HG03095 (cell line): ENCODE measurements at regions not wholly inside any gene's neighbourhood (a gene's known extent, or its start where the extent isn't known, plus 50 kb on each side); places are given as distances from the start of the nearest gene placed in this dataset.

Experiments used
- ATAC-seq: cut with Tn5 transposase; IDR thresholded peaks from one replicate; pipeline ENCODE4 v1.9.1; 2021; ENCODE audit warnings: moderate library complexity; ENCODE audit not compliant: unreplicated experiment

- ATAC-seq = no peak
Measured at GRCh38 chr20:39264506-39265172, 302.5 kb downstream of the DHX35 start.

GRCh38 chr20:39263076-39263475, 300.9 kb downstream of the DHX35 start:
- no peak for ATAC-seq

- ATAC-seq = no peak
Measured at GRCh38 chr20:39259808-39260207, 297.7 kb downstream of the DHX35 start.

GRCh38 chr20:39259010-39259803, 297.1 kb downstream of the DHX35 start:
- ATAC-seq = no peak

GRCh38 chr20:39258253-39258652, 296.1 kb downstream of the DHX35 start:
- ATAC-seq = no peak

- no peak for ATAC-seq
Measured at GRCh38 chr20:39253051-39253755, 291.1 kb downstream of the DHX35 start.

GRCh38 chr20:39252035-39252434, 289.9 kb downstream of the DHX35 start:
- ATAC-seq = no peak

GRCh38 chr20:39249798-39250197, 287.7 kb downstream of the DHX35 start:
- ATAC-seq = no peak

- no peak for ATAC-seq
Measured at GRCh38 chr20:39248862-39249485, 286.8 kb downstream of the DHX35 start.

GRCh38 chr20:39248171-39248861, 286.2 kb downstream of the DHX35 start:
- no peak for ATAC-seq

GRCh38 chr20:39246436-39246835, 284.3 kb downstream of the DHX35 start:
- ATAC-seq = no peak

GRCh38 chr20:39245685-39246311, 283.7 kb downstream of the DHX35 start:
- ATAC-seq = no peak

- ATAC-seq = no peak
Measured at GRCh38 chr20:39243962-39244361, 281.8 kb downstream of the DHX35 start.

GRCh38 chr20:39242614-39243013, 280.5 kb downstream of the DHX35 start:
- ATAC-seq = no peak

GRCh38 chr20:39234520-39235095, 272.5 kb downstream of the DHX35 start:
- ATAC-seq = no peak

- no peak for ATAC-seq
Measured at GRCh38 chr20:39233755-39234154, 271.6 kb downstream of the DHX35 start.

- ATAC-seq = no peak
Measured at GRCh38 chr20:39227416-39227815, 265.3 kb downstream of the DHX35 start.

- no peak for ATAC-seq
Measured at GRCh38 chr20:39225978-39226377, 263.8 kb downstream of the DHX35 start.

GRCh38 chr20:39225536-39225935, 263.4 kb downstream of the DHX35 start:
- no peak for ATAC-seq

GRCh38 chr20:39222101-39222500, 260.0 kb downstream of the DHX35 start:
- ATAC-seq = no peak
